AG09309 (cell line): ENCODE measurements at regions not wholly inside any gene's neighbourhood (a gene's known extent, or its start where the extent isn't known, plus 50 kb on each side); places are given as distances from the start of the nearest gene placed in this dataset.
"Not testable (repeated sequence)": the region's sequence is repeated elsewhere in the genome, so short reads cannot be mapped to it uniquely, and the experiment has no call there.

Source experiments
- DNase-seq: peaks from one replicate; pipeline ENCODE4 v3.0.0-alpha.2; 2010; ENCODE audit warnings: low read depth
- H3K4me3 ChIP-seq: 2 replicates; pipeline ENCODE4 v1.5.1; 2011; ENCODE audit warnings: mild to moderate bottlenecking, low read depth, low read length, moderate library complexity; ENCODE audit not compliant: control insufficient read depth
- CTCF ChIP-seq: IDR thresholded peaks from 2 replicates; pipeline ENCODE4 v1.5.1; 2011; ENCODE audit warnings: mild to moderate bottlenecking, low read depth, low read length, inconsistent platforms; ENCODE audit not compliant: insufficient read depth, control insufficient read depth; ENCODE audit errors: missing control alignments

DNA sequence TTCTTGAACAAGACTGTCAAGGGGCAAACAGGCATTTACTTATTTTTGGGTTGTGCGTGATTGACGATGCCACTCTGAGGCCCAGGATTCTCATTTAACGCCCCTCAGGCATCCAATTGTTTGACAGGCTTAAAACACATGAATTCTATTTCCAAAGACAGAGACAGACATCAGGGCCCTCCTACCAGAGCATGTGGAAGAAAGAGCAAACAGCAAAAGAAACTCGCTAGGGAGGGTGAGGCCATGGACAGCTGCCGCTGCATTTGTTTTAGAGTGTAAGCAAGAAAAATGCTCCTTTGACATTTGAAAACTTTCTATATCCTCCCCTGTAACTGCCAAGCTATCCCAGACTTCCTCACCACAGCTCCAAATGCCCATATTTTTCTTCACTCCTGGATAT, 410.1 kb downstream of the NPIPA8 start:
- H3K4me3 ChIP-seq, result no peak overlapping the region
- no peak for TF ChIP-seq CTCF
- no peak for DNase-seq

DNA sequence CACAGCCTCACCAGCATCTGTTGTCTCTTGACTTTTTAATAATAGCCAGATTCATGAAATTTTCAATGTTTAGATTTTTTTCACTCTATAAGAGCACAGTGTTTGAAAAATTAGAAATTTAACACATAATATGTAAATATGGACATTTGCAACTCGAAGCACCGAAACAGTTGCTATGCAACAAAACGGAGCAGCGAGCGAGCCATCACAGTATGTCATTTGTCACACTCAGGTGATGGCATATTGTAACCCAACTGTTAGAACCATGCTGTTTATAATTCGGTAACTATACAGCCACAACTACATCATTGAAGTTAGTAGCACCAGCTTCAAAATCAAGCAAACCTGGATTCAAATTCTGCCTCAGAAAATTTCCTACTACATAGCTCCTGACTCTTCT, 410.8 kb downstream of the NPIPA8 start:
- TF ChIP-seq CTCF, result no peak
- DNase-seq, result no peak
- no peak overlapping the region for H3K4me3 ChIP-seq

GRCh38 chr16:17921357-17921978, 415.1 kb downstream of the NPIPA8 start:
- TF ChIP-seq CTCF, result peak; percentile 48
- no peak for DNase-seq
- H3K4me3 ChIP-seq, result no peak overlapping the region

- TF ChIP-seq CTCF, result no peak
- DNase-seq, result no peak
- H3K4me3 ChIP-seq, result no peak overlapping the region
These were observed 419.1 kb downstream of the NPIPA8 start for GRCh38 chr16:17917316-17918019.

DNA sequence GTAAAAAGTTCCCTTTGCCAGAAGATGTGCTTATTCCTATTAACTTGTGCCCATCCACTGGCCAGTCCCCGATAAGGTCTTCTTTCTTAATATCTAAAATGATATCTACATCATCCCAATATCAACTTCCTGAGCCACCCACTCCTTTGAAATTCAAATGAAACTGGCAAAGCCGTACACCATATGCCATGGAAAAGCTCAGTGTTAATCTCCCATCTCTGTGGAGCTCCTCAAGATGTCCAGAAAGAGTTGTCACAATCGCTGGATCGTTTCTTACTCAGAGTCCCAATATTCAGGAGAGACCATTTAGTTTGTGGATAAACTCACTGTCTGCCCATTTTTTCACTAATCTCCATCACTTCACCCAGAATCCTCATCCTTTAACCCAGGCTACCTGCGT, 420.7 kb downstream of the NPIPA8 start:
- DNase-seq, result no peak
- H3K4me3 ChIP-seq, result no peak overlapping the region

DNA sequence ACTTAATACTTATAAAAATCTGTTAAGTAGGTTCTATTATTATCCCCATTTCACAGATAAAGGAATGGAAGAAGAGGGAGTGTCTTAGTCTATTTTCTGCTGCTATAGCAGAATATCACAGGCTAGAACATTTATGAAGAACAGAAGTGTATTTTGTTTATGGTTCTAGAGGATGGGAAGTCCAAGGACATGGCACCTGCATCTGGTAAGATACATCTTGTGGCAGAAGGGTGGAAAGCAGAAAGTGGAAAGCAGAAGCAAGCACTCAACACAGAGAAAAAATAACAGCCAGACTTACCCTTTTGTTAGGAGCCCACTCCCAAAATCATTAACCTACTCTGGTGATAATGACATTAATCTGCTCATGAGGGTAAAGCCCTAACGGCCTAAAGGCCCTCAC, 422.4 kb downstream of the NPIPA8 start:
- TF ChIP-seq CTCF, result no peak
- DNase-seq, result no peak
- no peak overlapping the region for H3K4me3 ChIP-seq

More for the DNA sequence above, 420.7 kb downstream of the NPIPA8 start:
- no peak for TF ChIP-seq CTCF

- not testable (repeated sequence) for H3K4me3 ChIP-seq, DNase-seq
These were observed 425.0 kb downstream of the NPIPA8 start for GRCh38 chr16:17911578-17911977.

DNA sequence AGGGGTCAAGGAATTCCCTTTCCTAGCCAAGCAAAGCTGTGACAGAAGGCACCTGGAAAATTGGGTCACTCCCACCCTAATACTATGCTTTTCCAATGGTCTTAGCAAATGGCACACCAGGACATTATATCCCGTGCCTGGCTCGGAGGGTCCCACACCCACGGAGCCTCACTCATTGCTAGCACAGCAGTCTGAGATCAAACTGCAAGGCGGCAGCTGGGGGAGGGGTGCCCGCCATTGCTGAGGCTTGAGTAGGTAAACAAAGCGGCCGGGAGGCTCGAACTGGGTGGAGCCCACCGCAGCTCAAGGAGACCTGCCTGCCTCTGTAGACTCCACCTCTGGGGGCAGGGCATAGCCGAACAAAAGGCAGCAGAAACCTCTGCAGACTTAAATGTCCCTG, 429.9 kb downstream of the NPIPA8 start:
- not testable (repeated sequence) for H3K4me3 ChIP-seq, DNase-seq
